OCI-LY1 (cell line): ENCODE measurements at regions not wholly inside any gene's neighbourhood (a gene's known extent, or its start where the extent isn't known, plus 50 kb on each side); places are given as distances from the start of the nearest gene placed in this dataset.

Source experiments
- H2AFZ ChIP-seq: fragments of 200-600 bp; sonication (generic), shearing (Covaris generic); 2 replicates; pipeline ENCODE4 v1.6.0; 2014; ENCODE audit warnings: antibody characterized with exemption, mild to moderate bottlenecking, low read length
- H3F3A ChIP-seq: fragments of 200-600 bp; sonication (generic), shearing (Covaris generic); 2 replicates; pipeline ENCODE4 v1.6.0; 2014; ENCODE audit warnings: mild to moderate bottlenecking, antibody characterized with exemption, low read length, moderate library complexity; ENCODE audit not compliant: insufficient read depth
- H3K27ac ChIP-seq: fragments of 200-600 bp; sonication (generic); 2 replicates; pipeline ENCODE4 v1.5.1; 2014; ENCODE audit warnings: low read length, mixed run types, mild to moderate bottlenecking, low read depth; ENCODE audit not compliant: poor library complexity, severe bottlenecking
- H3K27me3 ChIP-seq: fragments of 200-600 bp; sonication (generic); 2 replicates; pipeline ENCODE4 v1.6.0; 2014; ENCODE audit warnings: antibody characterized with exemption, mild to moderate bottlenecking, low read length, moderate library complexity; ENCODE audit not compliant: insufficient read depth
- H3K36me3 ChIP-seq: fragments of 200-600 bp; sonication (generic); 2 replicates; pipeline ENCODE4 v1.6.1; 2014; ENCODE audit warnings: mild to moderate bottlenecking, antibody characterized with exemption, low read length, moderate library complexity, mixed read lengths; ENCODE audit not compliant: insufficient read depth
- H3K4me1 ChIP-seq: fragments of 200-600 bp; sonication (generic); 2 replicates; pipeline ENCODE4 v1.5.1; 2014; ENCODE audit warnings: mild to moderate bottlenecking, low read length, moderate library complexity; ENCODE audit not compliant: insufficient read depth, severe bottlenecking
- H3K4me2 ChIP-seq: fragments of 200-600 bp; sonication (generic), shearing (Covaris generic); 2 replicates; pipeline ENCODE4 v1.6.1; 2014; ENCODE audit warnings: low read length
- H3K4me3 ChIP-seq: fragments of 200-600 bp; sonication (generic); 2 replicates; pipeline ENCODE4 v1.5.1; 2014; ENCODE audit warnings: low read length, low read depth, mild to moderate bottlenecking, mixed read lengths; ENCODE audit not compliant: poor library complexity, severe bottlenecking
- H3K79me2 ChIP-seq: fragments of 200-600 bp; shearing (Covaris generic); 2 replicates; pipeline ENCODE4 v1.6.1; 2016; ENCODE audit warnings: mixed run types, low read length, mixed read lengths; ENCODE audit not compliant: insufficient read depth
- H3K9ac ChIP-seq: fragments of 200-600 bp; sonication (generic), shearing (Covaris generic); 2 replicates; pipeline ENCODE4 v1.6.1; 2014; ENCODE audit warnings: mild to moderate bottlenecking, low read length, mixed read lengths
- H3K9me2 ChIP-seq: fragments of 200-600 bp; sonication (generic), shearing (Covaris generic); 2 replicates; pipeline ENCODE4 v1.6.1; 2014; ENCODE audit warnings: low read depth, mild to moderate bottlenecking, low read length, mixed read lengths
- H3K9me3 ChIP-seq: fragments of 200-600 bp; shearing (Covaris generic); 2 replicates; pipeline ENCODE4 v1.6.1; 2014; ENCODE audit warnings: low read length, mixed read lengths
- H4K20me1 ChIP-seq: fragments of 200-600 bp; sonication (generic), shearing (Covaris generic); 2 replicates; pipeline ENCODE4 v1.6.0; 2016; ENCODE audit warnings: mild to moderate bottlenecking, low read length; ENCODE audit not compliant: insufficient read depth
- EZH2 ChIP-seq: fragments of 200-600 bp; sonication (generic), shearing (Covaris generic); IDR thresholded peaks from 2 replicates; pipeline ENCODE4 v1.8.0; 2017; ENCODE audit warnings: borderline replicate concordance, mixed run types, mild to moderate bottlenecking, antibody characterized with exemption, low read length, moderate library complexity, mixed read lengths
- TF ChIP-seq, protein P1 (sequence below): fragments of 200-600 bp; sonication (generic), shearing (Covaris generic); IDR thresholded peaks from 2 replicates; pipeline ENCODE4 v1.5.1; 2017; ENCODE audit warnings: mild to moderate bottlenecking, antibody characterized with exemption, low read length, moderate library complexity, mixed read lengths

GRCh38 chr6:91352878-91353277 is 766.0 kb upstream of the MAP3K7 start:
- Histone ChIP-seq H3K36me3 (no peaks in the 10 kb centered on the region), H3K27ac (no peak overlapping the region), H2AFZ (no peak overlapping the region), H3K9me2 (no peaks in the 10 kb centered on the region), H3K9me3 (no peaks in the 10 kb centered on the region), H3K79me2 (no peaks in the 10 kb centered on the region), H3K27me3 (no peaks in the 10 kb centered on the region), H3K4me1 (no peaks in the 10 kb centered on the region), H3K9ac (no peak overlapping the region), H3F3A (no peaks in the 10 kb centered on the region), H4K20me1 (no peaks in the 10 kb centered on the region), H3K4me3 (no peak overlapping the region), H3K4me2 (no peak overlapping the region)
- TF ChIP-seq, protein P1, sequence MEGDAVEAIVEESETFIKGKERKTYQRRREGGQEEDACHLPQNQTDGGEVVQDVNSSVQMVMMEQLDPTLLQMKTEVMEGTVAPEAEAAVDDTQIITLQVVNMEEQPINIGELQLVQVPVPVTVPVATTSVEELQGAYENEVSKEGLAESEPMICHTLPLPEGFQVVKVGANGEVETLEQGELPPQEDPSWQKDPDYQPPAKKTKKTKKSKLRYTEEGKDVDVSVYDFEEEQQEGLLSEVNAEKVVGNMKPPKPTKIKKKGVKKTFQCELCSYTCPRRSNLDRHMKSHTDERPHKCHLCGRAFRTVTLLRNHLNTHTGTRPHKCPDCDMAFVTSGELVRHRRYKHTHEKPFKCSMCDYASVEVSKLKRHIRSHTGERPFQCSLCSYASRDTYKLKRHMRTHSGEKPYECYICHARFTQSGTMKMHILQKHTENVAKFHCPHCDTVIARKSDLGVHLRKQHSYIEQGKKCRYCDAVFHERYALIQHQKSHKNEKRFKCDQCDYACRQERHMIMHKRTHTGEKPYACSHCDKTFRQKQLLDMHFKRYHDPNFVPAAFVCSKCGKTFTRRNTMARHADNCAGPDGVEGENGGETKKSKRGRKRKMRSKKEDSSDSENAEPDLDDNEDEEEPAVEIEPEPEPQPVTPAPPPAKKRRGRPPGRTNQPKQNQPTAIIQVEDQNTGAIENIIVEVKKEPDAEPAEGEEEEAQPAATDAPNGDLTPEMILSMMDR: no peak
- no peak for TF ChIP-seq EZH2

DNA sequence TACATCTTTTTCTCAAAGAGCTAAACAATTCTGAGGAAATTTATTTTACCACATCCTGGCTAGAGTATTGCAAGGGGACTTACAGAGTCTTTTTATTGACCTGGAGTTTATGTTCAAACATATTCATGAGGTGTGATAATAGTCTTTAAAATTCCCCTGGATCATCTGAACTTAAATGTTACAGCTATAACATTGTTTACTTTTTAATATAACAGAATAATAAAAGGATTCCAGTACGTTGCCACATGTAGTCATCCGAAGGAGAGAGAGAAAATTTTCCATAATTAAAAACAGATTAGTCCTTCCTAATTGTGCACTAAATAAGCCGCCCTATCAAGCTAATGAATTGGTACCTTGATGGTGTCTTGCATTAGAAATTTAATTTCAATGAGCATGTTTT is 765.4 kb upstream of the MAP3K7 start:
- no peaks in the 10 kb centered on the region for H3K9me3 ChIP-seq
- no peak overlapping the region for H3K4me3 ChIP-seq
- H3F3A ChIP-seq: no peaks in the 10 kb centered on the region
- H3K27ac ChIP-seq: no peak overlapping the region
- TF ChIP-seq, protein P1: no peak
- no peak for TF ChIP-seq EZH2
- H3K9me2 ChIP-seq: no peaks in the 10 kb centered on the region
- no peaks in the 10 kb centered on the region for H3K27me3 ChIP-seq
- H3K79me2 ChIP-seq: no peaks in the 10 kb centered on the region
- no peaks in the 10 kb centered on the region for H3K36me3 ChIP-seq
- H3K9ac ChIP-seq: no peak overlapping the region
- no peak overlapping the region for H2AFZ ChIP-seq
- H3K4me1 ChIP-seq: no peaks in the 10 kb centered on the region
- no peak overlapping the region for H3K4me2 ChIP-seq
- no peaks in the 10 kb centered on the region for H4K20me1 ChIP-seq

- H3K4me1 ChIP-seq: no peaks in the 10 kb centered on the region
- H4K20me1 ChIP-seq: no peaks in the 10 kb centered on the region
- no peak overlapping the region for H3K4me2 ChIP-seq
- no peaks in the 10 kb centered on the region for H3K9me2 ChIP-seq
- no peak overlapping the region for H2AFZ ChIP-seq
- H3F3A ChIP-seq: no peaks in the 10 kb centered on the region
- TF ChIP-seq, protein P1: no peak
- no peak for TF ChIP-seq EZH2
- no peaks in the 10 kb centered on the region for H3K36me3 ChIP-seq
- no peak overlapping the region for H3K27ac ChIP-seq
- no peaks in the 10 kb centered on the region for H3K79me2 ChIP-seq
- H3K9ac ChIP-seq: no peak overlapping the region
- no peaks in the 10 kb centered on the region for H3K9me3 ChIP-seq
- H3K27me3 ChIP-seq: no peaks in the 10 kb centered on the region
- no peak overlapping the region for H3K4me3 ChIP-seq
These were observed 763.5 kb upstream of the MAP3K7 start for GRCh38 chr6:91350146-91350908.
